Stimulated activated CD4-positive, alpha-beta T cell treated with anti-CD3 and anti-CD28 coated beads, Interleukin-2, amount 100 ng/mL, for 48 hours (primary cell): ENCODE measurements at regions not wholly inside any gene's neighbourhood (a gene's known extent, or its start where the extent isn't known, plus 50 kb on each side); places are given as distances from the start of the nearest gene placed in this dataset.

Experiments used
- DNase-seq, 2 donors: peaks; one replicate each; pipeline ENCODE4 v3.0.0-alpha.2; 2020

- DNase-seq = no peak
Observed at GRCh38 chr3:117485841-117486240, 776.3 kb downstream of the TUSC7 start.

- DNase-seq = no peak
Observed at GRCh38 chr3:117486719-117487716, 777.4 kb downstream of the TUSC7 start.

GRCh38 chr3:117488983-117489382, 779.4 kb downstream of the TUSC7 start:
- no peak for DNase-seq

GRCh38 chr3:117489663-117490079, 780.1 kb downstream of the TUSC7 start:
- no peak for DNase-seq

- DNase-seq = no peak
Observed at GRCh38 chr3:117490716-117491115, 781.1 kb downstream of the TUSC7 start.

- no peak for DNase-seq
Observed at GRCh38 chr3:117495620-117496019, 786.0 kb downstream of the TUSC7 start.

- no peak for DNase-seq
Observed at GRCh38 chr3:117499189-117499870, 789.8 kb downstream of the TUSC7 start.

- no peak for DNase-seq
Observed at GRCh38 chr3:117507958-117508357, 798.4 kb downstream of the TUSC7 start.

- no peak for DNase-seq
Observed at GRCh38 chr3:117509858-117510257, 800.3 kb downstream of the TUSC7 start.

GRCh38 chr3:117510396-117510795, 800.8 kb downstream of the TUSC7 start:
- DNase-seq = no peak

GRCh38 chr3:117512975-117513374, 803.4 kb downstream of the TUSC7 start:
- DNase-seq = no peak

- DNase-seq = no peak
Observed at GRCh38 chr3:117515309-117515708, 805.7 kb downstream of the TUSC7 start.

GRCh38 chr3:117518364-117518763, 808.8 kb downstream of the TUSC7 start:
- DNase-seq = no peak

- DNase-seq = no peak
Observed at GRCh38 chr3:117519776-117520175, 810.2 kb downstream of the TUSC7 start.

- no peak for DNase-seq
Observed at GRCh38 chr3:117520582-117520981, 811.0 kb downstream of the TUSC7 start.

GRCh38 chr3:117523418-117523817, 813.8 kb downstream of the TUSC7 start:
- no peak for DNase-seq

GRCh38 chr3:117524890-117525289, 815.3 kb downstream of the TUSC7 start:
- DNase-seq = no peak

GRCh38 chr3:117526470-117527079, 817.0 kb downstream of the TUSC7 start:
- DNase-seq = no peak

- no peak for DNase-seq
Observed at GRCh38 chr3:117527346-117527745, 817.8 kb downstream of the TUSC7 start.

GRCh38 chr3:117528688-117529087, 819.1 kb downstream of the TUSC7 start:
- DNase-seq = no peak

- DNase-seq = no peak
Observed at GRCh38 chr3:117531078-117531767, 821.6 kb downstream of the TUSC7 start.

- DNase-seq = no peak
Observed at GRCh38 chr3:117532268-117532667, 822.7 kb downstream of the TUSC7 start.

GRCh38 chr3:117534138-117534537, 824.6 kb downstream of the TUSC7 start:
- no peak for DNase-seq
